Thoracic aorta (tissue), 2 donors: ENCODE measurements at regions not wholly inside any gene's neighbourhood (a gene's known extent, or its start where the extent isn't known, plus 50 kb on each side); places are given as distances from the start of the nearest gene placed in this dataset.
"Not testable (repeated sequence)": the region's sequence is repeated elsewhere in the genome, so short reads cannot be mapped to it uniquely, and the experiment has no call there.

Experiments used
- ATAC-seq: fragments of 150-250 bp; one replicate; pipeline ENCODE4 v1.8.0; 2017; ENCODE audit warnings: low read depth; ENCODE audit not compliant: insufficient number of reproducible peaks, low FRiP score
- DNase-seq: peaks from one replicate; pipeline ENCODE4 v3.0.0-alpha.2; 2020; ENCODE audit warnings: low spot score
- H3K27ac ChIP-seq, 2 donors: fragments of 200-600 bp; sonication (generic); 1 replicate in 1 of 2; 2 replicates in 1 of 2; pipeline ENCODE4 v1.5.1; 2016; ENCODE audit warnings: mild to moderate bottlenecking in 2 of 2, moderate library complexity in 2 of 2
- H3K27me3 ChIP-seq: fragments of 200-600 bp; sonication (generic); replicated peaks from 2 replicates; pipeline ENCODE4 v1.6.0; 2016; ENCODE audit warnings: mild to moderate bottlenecking; ENCODE audit not compliant: insufficient read depth
- H3K36me3 ChIP-seq: fragments of 200-600 bp; sonication (generic); one replicate; pipeline ENCODE4 v1.5.1; 2016
- H3K4me1 ChIP-seq, 2 donors: fragments of 200-600 bp; sonication (generic); 1 replicate in 1 of 2; 2 replicates in 1 of 2; pipeline versions ENCODE4 v1.5.1 to v1.6.0; 2016; ENCODE audit warnings: low read depth in 2 of 2, mild to moderate bottlenecking in 1 of 2; ENCODE audit not compliant: control insufficient read depth in 1 of 2
- H3K4me3 ChIP-seq: fragments of 200-600 bp; sonication (generic); 2 replicates; pipeline ENCODE4 v1.5.1; 2016; ENCODE audit warnings: mild to moderate bottlenecking
- H3K9me3 ChIP-seq: fragments of 200-600 bp; sonication (generic); 2 replicates; pipeline ENCODE4 v1.5.1; 2016
- TF ChIP-seq, protein P1 (sequence below): fragments of 200-600 bp; sonication (generic); IDR thresholded peaks from one replicate; pipeline ENCODE4 v1.5.1; 2019; ENCODE audit warnings: antibody characterized with exemption

DNA sequence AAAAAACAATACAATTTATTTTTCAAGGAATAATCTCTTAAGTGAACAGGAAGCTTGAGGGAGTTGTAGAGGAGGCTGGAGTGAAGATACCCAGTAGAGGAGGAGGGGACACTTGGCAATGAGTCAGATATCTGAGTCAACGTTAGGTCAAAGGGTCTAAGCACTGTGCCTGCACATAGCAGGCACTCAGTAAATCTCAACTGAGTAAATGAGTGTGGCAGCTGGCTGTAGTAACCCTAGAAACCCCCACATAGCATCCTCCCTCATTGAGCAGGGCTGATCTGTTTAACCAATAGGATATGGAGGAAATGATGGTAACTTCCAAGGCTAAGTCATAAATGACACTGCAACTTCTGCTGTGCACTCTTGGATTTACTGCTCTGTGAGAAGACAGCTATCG lies 186.0 kb upstream of the FAM241A start:
- H3K9me3 ChIP-seq, result no peaks in the 10 kb centered on the region
- no peak for DNase-seq
- TF ChIP-seq, protein P1, sequence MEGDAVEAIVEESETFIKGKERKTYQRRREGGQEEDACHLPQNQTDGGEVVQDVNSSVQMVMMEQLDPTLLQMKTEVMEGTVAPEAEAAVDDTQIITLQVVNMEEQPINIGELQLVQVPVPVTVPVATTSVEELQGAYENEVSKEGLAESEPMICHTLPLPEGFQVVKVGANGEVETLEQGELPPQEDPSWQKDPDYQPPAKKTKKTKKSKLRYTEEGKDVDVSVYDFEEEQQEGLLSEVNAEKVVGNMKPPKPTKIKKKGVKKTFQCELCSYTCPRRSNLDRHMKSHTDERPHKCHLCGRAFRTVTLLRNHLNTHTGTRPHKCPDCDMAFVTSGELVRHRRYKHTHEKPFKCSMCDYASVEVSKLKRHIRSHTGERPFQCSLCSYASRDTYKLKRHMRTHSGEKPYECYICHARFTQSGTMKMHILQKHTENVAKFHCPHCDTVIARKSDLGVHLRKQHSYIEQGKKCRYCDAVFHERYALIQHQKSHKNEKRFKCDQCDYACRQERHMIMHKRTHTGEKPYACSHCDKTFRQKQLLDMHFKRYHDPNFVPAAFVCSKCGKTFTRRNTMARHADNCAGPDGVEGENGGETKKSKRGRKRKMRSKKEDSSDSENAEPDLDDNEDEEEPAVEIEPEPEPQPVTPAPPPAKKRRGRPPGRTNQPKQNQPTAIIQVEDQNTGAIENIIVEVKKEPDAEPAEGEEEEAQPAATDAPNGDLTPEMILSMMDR, result no peak
- H3K4me1 ChIP-seq, result no peaks in the 10 kb centered on the region
- H3K27me3 ChIP-seq, result no peaks in the 10 kb centered on the region
- no peaks in the 10 kb centered on the region for H3K36me3 ChIP-seq
- H3K27ac ChIP-seq, result no peak overlapping the region
- no peak overlapping the region for H3K4me3 ChIP-seq
- no peak for ATAC-seq

DNA sequence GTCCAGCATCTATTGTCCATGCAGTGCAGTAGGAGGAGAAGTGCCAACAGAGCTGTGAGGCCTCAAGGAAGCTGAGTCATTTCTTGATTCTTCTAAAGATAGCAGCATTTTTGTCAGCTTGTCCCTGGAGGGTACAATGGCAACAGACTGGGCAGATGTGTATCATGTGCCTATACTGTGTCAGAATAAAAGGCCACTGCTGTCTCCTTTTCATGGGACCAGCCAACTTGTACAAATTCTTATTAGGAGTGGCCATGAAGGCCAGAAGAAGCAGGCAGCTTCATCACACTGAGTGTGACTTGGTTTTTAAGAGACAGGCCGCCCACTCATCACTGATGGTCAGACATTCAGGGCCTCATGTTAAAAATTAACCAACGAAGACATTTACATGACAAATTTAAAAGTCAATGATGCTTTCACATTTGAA lies 185.0 kb upstream of the FAM241A start:
- TF ChIP-seq, protein P1, result no peak
- Histone ChIP-seq H3K27ac (no peak overlapping the region), H3K4me3 (no peak overlapping the region), H3K4me1 (no peaks in the 10 kb centered on the region), H3K36me3 (no peaks in the 10 kb centered on the region), H3K27me3 (no peaks in the 10 kb centered on the region), H3K9me3 (no peaks in the 10 kb centered on the region)
- no peak for ATAC-seq
- DNase-seq, result no peak

GRCh38 chr4:111961026-111961425 lies 184.2 kb upstream of the FAM241A start:
- H3K36me3 ChIP-seq, ATAC-seq, H3K27me3 ChIP-seq, H3K9me3 ChIP-seq, H3K4me3 ChIP-seq, H3K27ac ChIP-seq, DNase-seq, H3K4me1 ChIP-seq: not testable (repeated sequence)

- TF ChIP-seq, protein P1, result no peak
- DNase-seq, result no peak
- no peaks in the 10 kb centered on the region for H3K36me3 ChIP-seq
Measured at GRCh38 chr4:111961809-111962208, 183.4 kb upstream of the FAM241A start.

DNA sequence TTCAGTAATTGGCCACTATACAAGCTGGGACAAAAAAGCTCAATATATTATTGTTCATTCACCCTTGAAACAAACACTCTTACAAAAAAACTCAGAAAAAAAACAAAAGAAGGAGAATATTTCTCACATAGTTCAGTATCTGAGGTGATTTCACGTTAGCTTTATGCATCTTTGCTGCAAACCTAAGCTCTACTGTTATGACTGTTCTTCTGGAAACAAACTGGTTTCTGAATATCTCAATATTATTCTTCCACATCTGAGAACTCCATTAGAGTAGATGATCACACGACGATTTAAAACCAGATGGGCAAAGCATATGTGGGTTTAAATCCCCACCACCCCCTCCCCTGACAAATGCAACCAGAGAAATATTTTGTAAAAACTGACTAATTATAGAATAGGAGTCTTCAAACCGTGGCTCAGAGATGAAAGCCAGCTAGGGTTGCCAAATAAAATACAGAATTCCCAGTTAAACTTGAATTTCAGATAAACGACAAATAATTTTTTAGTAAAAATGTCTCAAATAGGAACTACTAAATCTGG lies 182.0 kb upstream of the FAM241A start:
- TF ChIP-seq, protein P1, result no peak
- no peak for ATAC-seq

More at GRCh38 chr4:111961809-111962208, 183.4 kb upstream of the FAM241A start:
- ATAC-seq, result no peak
- Histone ChIP-seq H3K9me3 (no peaks in the 10 kb centered on the region), H3K27ac (no peak overlapping the region), H3K4me1 (no peaks in the 10 kb centered on the region), H3K4me3 (no peak overlapping the region), H3K27me3 (no peaks in the 10 kb centered on the region)

DNA sequence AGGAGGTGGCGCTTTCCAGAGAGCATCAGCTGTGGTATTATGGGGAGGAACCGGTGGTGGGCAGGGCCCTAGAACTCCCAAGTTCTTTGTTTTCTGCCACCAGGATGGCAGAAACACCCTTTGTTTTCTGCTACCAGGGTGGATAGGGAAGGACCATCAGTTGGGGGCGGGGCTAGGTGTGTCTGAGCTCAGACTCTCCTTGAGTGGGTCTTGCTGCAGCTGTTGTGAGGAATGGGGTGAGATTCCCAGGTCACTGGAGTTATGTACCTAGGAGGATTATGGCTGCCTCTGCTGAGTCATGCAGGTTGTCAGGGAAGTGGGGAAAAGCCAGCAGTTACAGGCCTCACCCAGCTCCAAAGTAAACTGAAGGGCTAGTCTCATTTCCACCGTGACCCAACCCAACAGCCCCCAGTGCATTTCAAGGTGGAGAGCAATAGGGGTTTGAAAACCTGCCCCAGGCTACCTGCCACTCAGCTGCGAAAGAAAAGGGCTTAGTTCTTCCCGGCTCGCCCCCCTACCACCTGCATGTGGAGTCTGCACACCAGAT lies 167.8 kb upstream of the FAM241A start:
- no peaks in the 10 kb centered on the region for H3K36me3 ChIP-seq
- H3K27ac ChIP-seq, result no peak overlapping the region
- TF ChIP-seq, protein P1, result no peak
- ATAC-seq, result no peak
- DNase-seq, result no peak
- no peak overlapping the region for H3K4me3 ChIP-seq
- H3K27me3 ChIP-seq, result no peaks in the 10 kb centered on the region
- no peaks in the 10 kb centered on the region for H3K9me3 ChIP-seq
- no peaks in the 10 kb centered on the region for H3K4me1 ChIP-seq

More for the DNA sequence above, 182.0 kb upstream of the FAM241A start:
- Histone ChIP-seq H3K36me3 (no peaks in the 10 kb centered on the region), H3K4me1 (no peaks in the 10 kb centered on the region), H3K27ac (no peak overlapping the region), H3K4me3 (no peak overlapping the region), H3K27me3 (no peaks in the 10 kb centered on the region), H3K9me3 (no peaks in the 10 kb centered on the region)
- no peak for DNase-seq
